ENCODE measurements at regions not wholly inside any gene's neighbourhood (a gene's known extent, or its start where the extent isn't known, plus 50 kb on each side); places are given as distances from the start of the nearest gene placed in this dataset.

DNA sequence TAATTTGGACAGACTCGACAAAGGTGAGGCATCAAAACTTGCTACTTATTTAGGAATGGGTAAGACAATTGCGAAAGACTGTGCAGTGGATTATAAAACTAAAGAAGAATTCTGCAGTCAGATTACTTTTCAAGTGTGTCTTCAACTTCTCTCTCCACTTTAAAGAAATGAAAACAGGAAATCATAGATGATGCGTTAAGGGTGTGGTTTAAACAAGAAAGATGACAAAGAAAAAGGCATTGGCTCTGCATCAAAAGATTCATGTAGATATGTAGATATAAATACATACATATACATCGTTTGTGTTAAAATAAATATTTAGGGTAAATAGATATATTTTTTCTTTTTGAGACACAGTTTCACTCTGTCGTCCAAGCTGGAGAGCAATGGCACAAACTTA, 74.6 kb upstream of the PARP11 start:
- TF ChIP-seq, protein P1, sequence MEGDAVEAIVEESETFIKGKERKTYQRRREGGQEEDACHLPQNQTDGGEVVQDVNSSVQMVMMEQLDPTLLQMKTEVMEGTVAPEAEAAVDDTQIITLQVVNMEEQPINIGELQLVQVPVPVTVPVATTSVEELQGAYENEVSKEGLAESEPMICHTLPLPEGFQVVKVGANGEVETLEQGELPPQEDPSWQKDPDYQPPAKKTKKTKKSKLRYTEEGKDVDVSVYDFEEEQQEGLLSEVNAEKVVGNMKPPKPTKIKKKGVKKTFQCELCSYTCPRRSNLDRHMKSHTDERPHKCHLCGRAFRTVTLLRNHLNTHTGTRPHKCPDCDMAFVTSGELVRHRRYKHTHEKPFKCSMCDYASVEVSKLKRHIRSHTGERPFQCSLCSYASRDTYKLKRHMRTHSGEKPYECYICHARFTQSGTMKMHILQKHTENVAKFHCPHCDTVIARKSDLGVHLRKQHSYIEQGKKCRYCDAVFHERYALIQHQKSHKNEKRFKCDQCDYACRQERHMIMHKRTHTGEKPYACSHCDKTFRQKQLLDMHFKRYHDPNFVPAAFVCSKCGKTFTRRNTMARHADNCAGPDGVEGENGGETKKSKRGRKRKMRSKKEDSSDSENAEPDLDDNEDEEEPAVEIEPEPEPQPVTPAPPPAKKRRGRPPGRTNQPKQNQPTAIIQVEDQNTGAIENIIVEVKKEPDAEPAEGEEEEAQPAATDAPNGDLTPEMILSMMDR (IDR thresholded peaks at IDR 0.05; ENCODE audit: low read depth, low read length), result no peak
- no peak overlapping the region for H3K4me3 ChIP-seq (ENCODE audit: low read depth, low read length)

GRCh38 chr12:3945671-3946070, 72.5 kb upstream of the PARP11 start:
- H3K4me3 ChIP-seq (ENCODE audit: low read depth, low read length), result no peak overlapping the region
- TF ChIP-seq, protein P1 (IDR thresholded peaks at IDR 0.05; ENCODE audit: low read depth, low read length), result no peak

- TF ChIP-seq, protein P1 (IDR thresholded peaks at IDR 0.05; ENCODE audit: low read depth, low read length), result no peak
Observed at GRCh38 chr12:3944620-3945019, 71.4 kb upstream of the PARP11 start.

DNA sequence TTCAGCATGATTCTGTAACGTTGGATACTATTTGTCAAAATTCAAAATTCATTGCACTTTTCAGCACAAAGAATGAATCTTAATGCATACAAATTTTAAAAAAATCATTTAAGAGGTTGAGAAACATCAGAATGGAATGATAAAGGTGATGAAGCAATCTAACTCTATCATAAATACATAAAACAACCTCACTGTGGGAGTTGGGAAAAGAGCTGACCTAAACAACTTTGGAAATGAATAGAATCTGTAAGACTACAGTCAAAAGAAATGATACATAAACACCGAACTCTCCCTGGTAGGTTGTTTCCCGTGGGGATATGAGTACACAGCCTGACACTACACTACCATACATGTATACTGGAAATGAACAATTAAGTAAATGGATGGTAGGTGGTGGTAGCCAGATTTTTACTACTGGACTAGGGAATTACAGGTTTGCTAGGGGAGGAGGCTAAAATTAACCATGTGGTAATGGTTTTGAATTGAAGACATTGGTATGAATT, 64.9 kb upstream of the PARP11 start:
- TF ChIP-seq, protein P1 (IDR thresholded peaks at IDR 0.05; ENCODE audit: low read depth, low read length), result no peak
- H3K4me3 ChIP-seq (ENCODE audit: low read depth, low read length), result no peak overlapping the region

More at GRCh38 chr12:3944620-3945019, 71.4 kb upstream of the PARP11 start:
- H3K4me3 ChIP-seq (ENCODE audit: low read depth, low read length), result no peak overlapping the region

DNA sequence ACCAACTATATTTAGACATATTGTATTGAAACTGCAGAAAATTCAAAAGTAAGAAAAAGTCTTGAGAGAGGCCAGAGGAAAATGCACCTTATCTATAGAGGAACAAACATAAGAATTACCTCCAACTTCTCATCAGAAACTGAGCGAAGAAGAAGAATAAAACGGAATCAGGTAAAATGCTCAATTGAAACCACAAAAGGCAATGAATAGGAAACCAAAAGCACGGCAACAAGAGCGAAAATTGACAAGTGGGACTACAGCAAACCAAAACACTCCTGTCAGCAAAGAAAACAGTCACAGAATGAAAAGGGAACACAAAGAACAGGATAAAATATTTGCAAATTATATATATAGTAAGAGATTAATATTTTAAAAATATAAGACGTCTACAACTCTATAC, 61.9 kb upstream of the PARP11 start:
- no peak overlapping the region for H3K4me3 ChIP-seq (ENCODE audit: low read depth, low read length)
- TF ChIP-seq, protein P1 (IDR thresholded peaks at IDR 0.05; ENCODE audit: low read depth, low read length), result no peak

GRCh38 chr12:3933819-3934192, 60.6 kb upstream of the PARP11 start:
- TF ChIP-seq, protein P1 (IDR thresholded peaks at IDR 0.05; ENCODE audit: low read depth, low read length), result no peak
- H3K4me3 ChIP-seq (ENCODE audit: low read depth, low read length), result no peak overlapping the region

DNA sequence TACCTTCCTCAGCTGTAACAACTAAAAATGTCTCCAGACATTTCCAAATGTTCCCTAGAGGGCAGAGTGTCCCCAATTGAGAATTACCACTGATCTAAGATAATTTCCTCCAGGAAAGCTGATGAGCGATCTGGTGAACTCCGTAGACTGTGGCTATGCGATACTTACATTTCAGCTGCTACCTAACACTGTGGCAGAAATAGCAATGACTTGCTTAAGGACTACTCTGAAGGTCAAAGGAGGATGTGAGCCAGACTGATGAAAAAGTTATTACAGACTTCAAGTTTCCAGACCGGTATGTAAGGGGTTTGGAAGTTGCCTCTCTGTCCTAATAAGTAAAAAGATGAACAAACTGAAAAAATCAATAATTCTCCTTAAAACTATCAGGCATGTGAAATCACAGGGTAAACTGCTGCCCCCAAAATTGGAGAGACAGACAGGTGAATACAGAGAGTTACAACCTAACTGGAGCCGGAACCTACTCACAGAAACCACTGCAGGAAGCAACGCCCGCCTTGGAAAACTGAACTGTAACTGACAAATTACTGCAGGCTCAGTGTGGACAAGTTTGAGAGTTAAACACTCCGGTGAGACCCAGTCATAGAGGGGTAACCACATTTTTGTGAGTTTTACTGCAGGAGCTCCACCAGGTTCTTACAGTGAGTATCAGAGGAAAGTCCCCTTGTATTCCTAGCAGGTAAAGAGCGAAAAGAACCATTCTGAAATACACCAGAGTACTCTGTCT, 60.0 kb upstream of the PARP11 start:
- H3K4me3 ChIP-seq (ENCODE audit: low read depth, low read length), result no peak overlapping the region
- TF ChIP-seq, protein P1 (IDR thresholded peaks at IDR 0.05; ENCODE audit: low read depth, low read length), result no peak

Measured in WI38 (cell line).